CD4-positive, alpha-beta T cell treated with Interleukin-4 for 1 hour (primary cell): ENCODE measurements at regions not wholly inside any gene's neighbourhood (a gene's known extent, or its start where the extent isn't known, plus 50 kb on each side); places are given as distances from the start of the nearest gene placed in this dataset.

ENCODE experiments used
- DNase-seq, 2 donors: peaks; one replicate each; pipeline ENCODE4 v3.0.0-alpha.2; 2020 to 2022

- no peak for DNase-seq
These were observed 51.0 kb upstream of the PCBP1 start for GRCh38 chr2:70036290-70036689.

DNA sequence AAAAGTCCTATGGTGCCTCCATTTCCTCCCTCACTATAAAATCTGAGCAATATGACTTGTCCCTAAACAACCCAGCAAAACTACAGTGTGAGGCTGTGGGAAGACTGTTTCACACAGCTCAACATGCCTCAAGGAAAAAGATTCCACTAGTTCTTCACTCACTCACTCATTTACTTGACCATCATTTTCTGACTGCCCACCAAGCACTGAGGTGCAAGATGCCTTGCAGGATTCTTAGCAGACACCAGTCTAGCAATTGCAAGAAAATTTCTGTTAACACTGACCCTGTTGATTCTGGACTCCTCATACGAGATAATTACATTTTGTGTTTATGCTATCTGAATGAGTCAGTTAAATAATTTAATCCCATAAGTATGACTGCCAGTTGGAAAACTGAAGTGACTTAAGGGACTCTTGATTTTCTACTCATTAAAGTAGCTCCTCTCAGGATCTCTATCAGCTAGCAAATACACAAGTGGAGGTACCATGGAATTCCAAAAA lies 51.9 kb upstream of the PCBP1 start:
- no peak for DNase-seq

DNA sequence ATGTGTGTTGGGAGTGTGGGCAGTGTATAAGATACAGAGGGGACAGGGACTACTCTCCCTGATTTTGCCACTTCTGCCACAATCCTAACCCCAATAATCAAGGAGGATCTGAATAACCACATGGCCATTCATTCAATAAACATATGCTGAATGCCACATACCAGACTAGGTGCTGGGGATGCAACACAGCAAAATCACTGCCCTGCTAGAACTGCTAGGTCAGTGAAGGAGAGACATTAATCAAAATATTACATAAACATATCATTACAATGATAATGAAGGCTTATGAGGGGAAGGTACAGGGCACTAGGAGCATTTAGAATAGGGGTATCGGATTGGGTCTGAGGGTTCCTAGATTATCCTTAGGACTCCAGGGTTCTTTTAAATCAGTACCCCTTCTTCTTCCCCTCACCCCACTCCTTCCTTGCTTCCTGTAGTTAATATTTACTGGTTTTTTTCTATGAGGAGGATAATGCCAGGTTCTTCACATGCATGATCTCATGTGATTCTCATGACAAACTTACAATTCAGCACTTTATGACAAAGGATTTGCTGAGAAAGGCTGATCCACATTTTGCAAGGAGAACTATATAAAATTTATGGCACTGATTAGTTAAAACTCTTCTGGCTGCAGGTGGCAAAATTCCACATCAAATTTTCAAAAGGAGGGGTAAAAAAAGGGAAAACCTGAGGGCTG lies 56.4 kb upstream of the PCBP1 start:
- no peak for DNase-seq

DNA sequence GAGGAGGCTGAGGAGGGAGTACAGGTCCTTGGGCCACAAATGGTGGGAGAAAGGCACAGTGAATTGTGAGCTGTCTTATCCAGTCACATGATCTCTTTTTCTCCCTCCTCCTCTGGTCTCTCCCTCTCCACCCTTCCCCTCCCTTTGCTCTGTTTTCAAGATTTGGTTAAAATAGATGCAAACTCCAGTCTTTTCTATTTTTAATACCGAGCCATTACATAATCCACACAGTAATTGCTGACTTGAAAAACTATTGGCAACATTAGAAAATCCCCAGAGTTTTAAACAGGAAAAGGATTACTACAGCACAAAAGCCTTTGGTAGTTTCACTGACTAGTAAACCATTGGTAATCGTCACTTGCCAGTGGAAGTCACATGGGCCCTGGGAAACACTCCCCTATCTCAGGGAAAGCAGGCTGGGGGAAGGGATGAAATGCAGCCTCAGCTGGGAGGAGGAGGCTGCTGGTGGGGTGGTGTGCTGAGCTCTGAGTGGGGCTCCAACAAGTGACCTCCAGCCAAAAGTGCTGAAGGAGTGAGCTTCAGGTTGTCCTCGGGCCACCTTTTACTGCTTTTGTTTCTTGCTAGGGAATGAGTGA lies 57.4 kb upstream of the PCBP1 start:
- peak; percentile 25 to 75 for DNase-seq

DNA sequence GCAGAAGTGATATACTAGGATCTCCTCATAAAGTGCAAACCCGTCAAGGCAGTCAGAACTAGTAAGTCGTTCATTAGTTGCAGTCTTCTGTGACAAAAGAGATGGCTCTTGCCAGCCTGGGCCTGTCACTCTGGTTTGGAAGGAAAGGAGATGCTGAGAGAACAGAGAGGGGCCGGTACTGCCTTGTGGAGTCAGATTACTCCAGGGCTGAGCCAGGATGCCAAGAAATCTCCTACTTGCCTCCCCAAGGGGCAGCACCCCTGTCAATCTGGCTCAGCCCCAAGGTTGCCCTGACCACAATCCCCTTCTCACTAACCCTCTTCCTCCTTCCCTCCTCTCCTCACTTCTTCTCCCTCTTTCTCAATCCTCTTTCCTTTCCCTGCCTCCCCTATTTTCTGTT lies 62.9 kb upstream of the ASPRV1 start:
- no peak for DNase-seq

DNA sequence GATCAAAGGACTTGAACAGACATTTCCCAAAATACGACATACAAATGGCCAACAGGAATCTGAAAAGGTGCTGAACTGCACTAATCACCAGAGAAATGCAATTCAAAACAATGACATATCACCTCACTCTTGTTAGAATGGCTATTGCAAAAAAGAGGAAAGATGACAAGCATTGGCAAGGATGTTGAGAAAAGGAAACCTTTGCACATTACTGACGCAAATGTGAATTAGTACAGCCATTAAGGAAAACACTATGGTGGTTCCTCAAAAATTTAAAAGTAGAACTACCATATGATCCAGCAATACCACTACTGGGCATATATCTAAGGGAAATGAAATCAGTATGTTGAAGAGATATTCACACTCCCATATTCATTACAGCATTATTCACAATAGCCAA lies 57.7 kb upstream of the ASPRV1 start:
- DNase-seq = no peak

DNA sequence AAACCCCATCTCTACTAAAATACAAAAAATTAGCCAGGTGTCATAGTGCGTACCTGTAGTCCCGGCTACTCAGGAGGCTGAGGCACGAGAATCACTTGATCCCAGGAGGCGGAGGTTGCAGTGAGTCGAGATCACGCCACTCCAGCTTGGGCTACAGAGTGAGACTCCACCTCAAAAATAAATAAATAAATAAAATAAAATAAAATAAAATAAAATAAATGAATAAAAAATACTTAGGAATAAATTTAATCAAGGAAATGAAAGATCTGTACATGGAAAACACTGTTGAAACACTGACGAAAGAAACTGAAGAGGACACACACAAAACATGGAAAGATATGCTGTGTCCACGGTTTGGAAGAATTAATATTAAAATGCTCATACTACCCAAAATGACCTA lies 56.5 kb upstream of the ASPRV1 start:
- no peak for DNase-seq

- DNase-seq = no peak
These were observed 53.5 kb upstream of the ASPRV1 start for GRCh38 chr2:70014959-70015358.

DNA sequence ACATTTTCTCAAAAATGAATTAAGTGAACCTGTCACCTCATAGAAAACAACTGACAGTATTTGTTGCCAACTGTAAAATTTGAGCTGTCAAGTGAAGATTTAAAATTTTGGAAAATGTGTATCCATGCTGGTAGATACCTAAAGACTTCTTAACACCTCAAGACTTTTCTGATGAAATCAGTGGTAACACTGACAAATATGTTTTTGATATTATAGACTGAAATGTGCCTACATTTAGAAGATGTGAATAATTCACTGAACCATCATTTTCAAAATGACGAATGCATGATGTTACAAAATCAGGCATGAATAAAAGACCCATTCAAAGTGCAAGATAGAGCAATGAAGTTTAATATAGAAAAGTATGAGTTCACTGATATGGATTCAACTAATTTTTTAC lies 51.5 kb upstream of the ASPRV1 start:
- DNase-seq = no peak

DNA sequence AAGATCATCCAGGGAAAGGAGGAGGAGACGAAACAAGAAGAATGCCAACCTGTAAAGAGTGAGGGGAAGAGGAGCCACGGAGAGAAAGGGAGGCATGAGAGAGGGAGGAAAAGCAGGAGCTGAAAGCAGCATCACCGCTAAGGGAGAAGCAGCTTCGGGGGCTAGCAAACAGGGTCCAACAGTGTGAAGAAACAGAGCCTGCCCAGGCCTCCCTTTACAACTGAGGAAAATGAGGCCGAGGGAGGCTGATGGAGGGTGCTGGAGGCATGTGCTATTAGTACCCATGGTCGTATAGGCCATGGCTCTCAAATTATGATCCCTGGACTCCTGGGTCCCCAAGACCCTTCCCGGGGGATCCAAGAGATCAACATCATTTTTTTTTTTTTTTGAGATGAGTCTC lies 50.4 kb upstream of the ASPRV1 start:
- DNase-seq = no peak

GRCh38 chr2:70011335-70011734 lies 49.9 kb upstream of the ASPRV1 start:
- no peak for DNase-seq
